PFSK-1 (cell line): ENCODE measurements at regions not wholly inside any gene's neighbourhood (a gene's known extent, or its start where the extent isn't known, plus 50 kb on each side); places are given as distances from the start of the nearest gene placed in this dataset.

Experiments used
- FOXP2 ChIP-seq: optimal IDR thresholded peaks from 2 replicates; pipeline ENCODE3; 2011; ENCODE audit warnings: borderline replicate concordance, control low read depth, inconsistent platforms; ENCODE audit not compliant: insufficient read depth; ENCODE audit errors: extremely low read length, extremely low read depth
- POLR2AphosphoS5 ChIP-seq: IDR thresholded peaks from 2 replicates; pipeline ENCODE4 v1.6.1; 2012; ENCODE audit warnings: low read depth, mild to moderate bottlenecking, control low read depth, low read length, moderate library complexity
- SIN3A ChIP-seq: IDR thresholded peaks from 2 replicates; pipeline ENCODE4 v1.6.1; 2012; ENCODE audit warnings: mild to moderate bottlenecking, low read length, moderate library complexity, borderline replicate concordance; ENCODE audit not compliant: insufficient read depth
- TAF1 ChIP-seq: IDR thresholded peaks from 2 replicates; pipeline ENCODE4 v1.6.1; 2012; ENCODE audit warnings: low read length, control low read depth, borderline replicate concordance; ENCODE audit not compliant: insufficient read depth
- TF ChIP-seq, protein P1 (sequence below), 2 experiments: IDR thresholded peaks; 2 replicates each; pipeline versions ENCODE4 v1.6.1 to v1.8.0; 2011 to 2012; ENCODE audit warnings: low read depth in 2 of 2, low read length in 2 of 2, control low read depth in 1 of 2, inconsistent platforms in 1 of 2, mild to moderate bottlenecking in 1 of 2, moderate library complexity in 1 of 2; ENCODE audit not compliant: insufficient read depth in 1 of 2

DNA sequence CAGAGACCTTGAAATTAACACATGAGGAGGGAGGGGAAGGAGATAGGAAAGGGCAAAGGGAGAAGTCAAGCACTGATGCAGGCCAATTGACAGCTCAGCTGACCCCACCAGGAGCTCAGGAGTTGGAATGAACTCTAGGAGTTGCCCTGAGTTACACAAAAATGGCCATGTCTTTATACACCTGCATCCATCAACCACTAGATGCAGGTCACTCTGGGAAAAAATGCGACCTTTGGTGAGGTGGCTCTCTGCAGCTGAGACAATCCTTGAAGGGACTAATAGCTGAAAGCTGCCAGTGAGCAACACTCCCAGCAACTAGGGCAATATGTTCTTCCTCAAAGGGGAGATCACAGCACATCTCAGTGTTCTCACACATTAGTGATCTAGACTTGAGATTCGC, 222.8 kb downstream of the RBM26 start:
- TF ChIP-seq POLR2AphosphoS5 (no peak), SIN3A (no peak), FOXP2 (no peak), TAF1 (no peak)
- TF ChIP-seq, protein P1, sequence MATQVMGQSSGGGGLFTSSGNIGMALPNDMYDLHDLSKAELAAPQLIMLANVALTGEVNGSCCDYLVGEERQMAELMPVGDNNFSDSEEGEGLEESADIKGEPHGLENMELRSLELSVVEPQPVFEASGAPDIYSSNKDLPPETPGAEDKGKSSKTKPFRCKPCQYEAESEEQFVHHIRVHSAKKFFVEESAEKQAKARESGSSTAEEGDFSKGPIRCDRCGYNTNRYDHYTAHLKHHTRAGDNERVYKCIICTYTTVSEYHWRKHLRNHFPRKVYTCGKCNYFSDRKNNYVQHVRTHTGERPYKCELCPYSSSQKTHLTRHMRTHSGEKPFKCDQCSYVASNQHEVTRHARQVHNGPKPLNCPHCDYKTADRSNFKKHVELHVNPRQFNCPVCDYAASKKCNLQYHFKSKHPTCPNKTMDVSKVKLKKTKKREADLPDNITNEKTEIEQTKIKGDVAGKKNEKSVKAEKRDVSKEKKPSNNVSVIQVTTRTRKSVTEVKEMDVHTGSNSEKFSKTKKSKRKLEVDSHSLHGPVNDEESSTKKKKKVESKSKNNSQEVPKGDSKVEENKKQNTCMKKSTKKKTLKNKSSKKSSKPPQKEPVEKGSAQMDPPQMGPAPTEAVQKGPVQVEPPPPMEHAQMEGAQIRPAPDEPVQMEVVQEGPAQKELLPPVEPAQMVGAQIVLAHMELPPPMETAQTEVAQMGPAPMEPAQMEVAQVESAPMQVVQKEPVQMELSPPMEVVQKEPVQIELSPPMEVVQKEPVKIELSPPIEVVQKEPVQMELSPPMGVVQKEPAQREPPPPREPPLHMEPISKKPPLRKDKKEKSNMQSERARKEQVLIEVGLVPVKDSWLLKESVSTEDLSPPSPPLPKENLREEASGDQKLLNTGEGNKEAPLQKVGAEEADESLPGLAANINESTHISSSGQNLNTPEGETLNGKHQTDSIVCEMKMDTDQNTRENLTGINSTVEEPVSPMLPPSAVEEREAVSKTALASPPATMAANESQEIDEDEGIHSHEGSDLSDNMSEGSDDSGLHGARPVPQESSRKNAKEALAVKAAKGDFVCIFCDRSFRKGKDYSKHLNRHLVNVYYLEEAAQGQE (IDR thresholded peaks at IDR 0.05; ENCODE audit: insufficient read depth in 1 of 2, low read depth in 2 of 2, low read length in 2 of 2): no peak

DNA sequence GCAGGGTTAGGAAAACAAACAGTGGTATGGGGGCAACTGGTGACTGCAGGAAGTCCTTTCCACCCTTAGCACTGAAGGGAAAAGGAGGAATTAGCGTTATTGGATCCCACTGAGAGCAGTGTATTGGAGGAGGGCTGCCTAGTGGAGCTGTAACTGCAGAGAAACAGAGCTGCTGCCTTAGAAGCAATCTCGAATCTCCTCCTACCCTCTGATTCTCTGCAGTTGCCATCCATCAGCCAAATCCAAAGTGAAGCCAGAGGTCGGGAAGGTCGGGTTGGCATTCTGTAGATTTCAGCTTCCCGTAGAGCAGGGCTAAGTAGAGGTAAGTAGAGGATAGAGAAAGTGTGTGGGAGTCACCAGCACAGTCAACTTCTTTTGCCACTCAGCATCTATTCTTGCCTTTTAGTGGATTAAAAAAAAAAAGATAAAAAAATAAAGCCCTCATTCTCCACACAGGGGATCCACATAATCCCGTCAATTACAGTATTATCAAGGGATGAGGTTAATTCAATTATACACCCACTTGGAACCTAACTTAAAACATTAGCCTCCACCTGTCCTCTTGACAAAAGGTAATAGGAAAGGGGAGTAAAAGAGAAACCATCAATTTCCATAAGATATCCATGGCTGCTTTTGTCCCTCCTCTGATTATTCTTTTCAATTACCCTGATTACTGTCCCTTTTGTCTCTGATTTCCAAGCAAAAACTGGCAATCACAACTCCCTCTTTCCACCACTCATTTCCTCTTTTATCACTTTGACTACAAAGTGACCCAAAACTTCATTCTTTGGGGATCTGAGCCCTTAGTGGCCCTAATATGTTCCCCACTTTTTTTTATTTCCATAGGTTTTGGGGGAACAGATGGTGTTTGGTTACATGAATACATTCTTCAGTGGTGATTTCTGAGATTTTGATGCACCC, 234.7 kb downstream of the RBM26 start:
- TF ChIP-seq, protein P1 (IDR thresholded peaks at IDR 0.05; ENCODE audit: insufficient read depth in 1 of 2, low read depth in 2 of 2, low read length in 2 of 2): no peak
- TF ChIP-seq SIN3A: no peak
- no peak for TF ChIP-seq FOXP2
- TF ChIP-seq POLR2AphosphoS5: no peak
- no peak for TF ChIP-seq TAF1

DNA sequence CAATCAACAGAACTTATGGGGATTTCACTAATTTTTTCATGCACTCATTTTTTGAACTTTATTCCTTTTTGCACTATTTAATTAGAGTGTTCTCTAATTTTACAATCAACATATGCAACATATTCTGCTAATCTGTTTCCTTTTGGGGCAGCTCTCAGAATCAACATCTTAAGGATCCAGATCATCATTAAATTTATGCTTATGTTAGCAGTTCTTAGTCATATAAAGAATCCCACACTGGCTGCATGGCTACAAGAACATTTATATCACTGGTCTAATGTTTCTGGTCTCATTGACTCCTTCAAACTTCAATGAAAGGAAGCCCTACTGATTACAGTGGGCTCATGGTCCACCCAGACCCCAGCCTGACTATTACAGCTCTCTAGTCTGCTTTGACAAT, 245.2 kb downstream of the RBM26 start:
- TF ChIP-seq SIN3A: no peak
- TF ChIP-seq TAF1: no peak
- TF ChIP-seq FOXP2: no peak
- no peak for TF ChIP-seq POLR2AphosphoS5
- TF ChIP-seq, protein P1 (IDR thresholded peaks at IDR 0.05; ENCODE audit: insufficient read depth in 1 of 2, low read depth in 2 of 2, low read length in 2 of 2): no peak

DNA sequence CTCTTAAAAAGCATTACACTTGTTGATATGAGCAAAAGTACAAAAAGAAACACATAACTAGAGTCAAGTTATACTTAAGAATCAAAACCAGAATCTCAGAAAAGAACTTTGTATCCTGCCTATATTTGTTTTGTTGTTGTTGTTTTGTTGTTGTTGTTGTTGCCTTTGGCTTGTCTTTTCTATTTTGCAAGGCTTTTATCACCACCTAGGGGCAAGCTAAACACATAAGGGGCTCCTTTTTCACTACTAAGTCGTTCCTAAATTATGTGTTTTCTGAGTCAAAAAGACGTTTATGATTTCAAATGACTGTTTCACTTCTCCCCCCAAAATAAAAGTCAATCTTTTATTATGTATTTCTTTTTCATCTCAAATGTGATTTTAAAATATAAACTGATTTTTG, 250.2 kb downstream of the RBM26 start:
- TF ChIP-seq TAF1 (no peak), FOXP2 (no peak), POLR2AphosphoS5 (no peak), SIN3A (no peak)
- TF ChIP-seq, protein P1 (IDR thresholded peaks at IDR 0.05; ENCODE audit: insufficient read depth in 1 of 2, low read depth in 2 of 2, low read length in 2 of 2): no peak

DNA sequence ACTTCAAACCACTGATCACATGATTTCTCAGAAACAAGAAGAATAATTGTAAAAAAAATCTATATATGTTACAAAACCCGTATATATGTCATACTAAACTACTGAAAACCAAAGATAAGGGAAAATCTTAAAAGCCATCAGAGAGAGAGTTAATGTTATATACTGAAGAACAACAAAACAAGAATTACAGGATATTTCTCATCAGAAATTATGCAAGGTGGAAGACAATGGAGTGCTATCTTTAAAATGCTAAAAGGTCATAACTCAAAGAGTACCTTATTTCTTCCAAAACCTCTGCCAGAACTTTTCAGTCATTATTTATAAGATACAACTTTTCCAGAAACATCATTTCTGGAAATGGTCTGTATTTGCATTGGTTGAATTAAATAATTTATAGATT, 256.8 kb downstream of the RBM26 start:
- no peak for TF ChIP-seq SIN3A
- TF ChIP-seq POLR2AphosphoS5: no peak
- no peak for TF ChIP-seq TAF1
- no peak for TF ChIP-seq FOXP2
- TF ChIP-seq, protein P1 (IDR thresholded peaks at IDR 0.05; ENCODE audit: insufficient read depth in 1 of 2, low read depth in 2 of 2, low read length in 2 of 2): no peak
